Sigmoid colon (tissue), 4 donors: ENCODE measurements at regions not wholly inside any gene's neighbourhood (a gene's known extent, or its start where the extent isn't known, plus 50 kb on each side); places are given as distances from the start of the nearest gene placed in this dataset.

Source experiments
- EP300 ChIP-seq, 4 donors: sonication (generic); formaldehyde crosslinking; IDR thresholded peaks; one replicate each; pipeline ENCODE4 v1.6.1; 2017; ENCODE audit warnings: antibody characterized with exemption in 4 of 4
- POLR2A ChIP-seq, 2 donors: fragments of 450-650 bp; IDR thresholded peaks; one replicate each; pipeline ENCODE4 v1.6.1; 2016; ENCODE audit warnings: antibody characterized with exemption in 2 of 2, mild to moderate bottlenecking in 2 of 2, moderate library complexity in 2 of 2
- POLR2AphosphoS5 ChIP-seq, 4 donors: sonication (generic); formaldehyde crosslinking; IDR thresholded peaks; one replicate each; pipeline ENCODE4 v1.6.1; 2017; ENCODE audit warnings: antibody characterized with exemption in 4 of 4
- TF ChIP-seq, protein P1 (sequence below), 4 experiments: fragments of 450-650 bp in 3 of 4; fragments of 200-600 bp in 1 of 4; IDR thresholded peaks; one replicate each; pipeline ENCODE4 v1.5.1; 2016 to 2019; ENCODE audit warnings: antibody characterized with exemption in 4 of 4, mild to moderate bottlenecking in 3 of 4, moderate library complexity in 2 of 4

DNA sequence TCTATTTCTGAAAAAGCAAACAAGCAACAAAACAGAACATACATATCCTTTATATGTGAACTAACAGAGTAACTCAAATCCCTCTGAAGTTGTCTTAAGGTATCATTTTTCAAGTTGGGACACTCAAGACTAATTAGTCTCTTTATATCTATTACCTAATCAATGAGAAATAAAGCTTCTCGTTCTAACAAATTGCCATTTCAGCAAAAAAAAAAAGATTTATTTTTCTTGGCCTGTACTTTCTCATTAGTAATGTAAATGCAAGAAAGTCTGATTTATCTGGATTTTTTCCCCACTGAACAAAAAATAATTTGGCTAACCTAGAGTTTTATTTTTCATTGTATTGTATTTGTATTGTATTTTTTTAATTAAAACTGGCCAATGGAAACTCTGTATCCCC is 176.1 kb upstream of the NOL4 start:
- TF ChIP-seq EP300 (IDR thresholded peaks at IDR 0.05) (no peak), POLR2A (IDR thresholded peaks at IDR 0.05) (no peak), POLR2AphosphoS5 (IDR thresholded peaks at IDR 0.05) (no peak)
- TF ChIP-seq, protein P1, sequence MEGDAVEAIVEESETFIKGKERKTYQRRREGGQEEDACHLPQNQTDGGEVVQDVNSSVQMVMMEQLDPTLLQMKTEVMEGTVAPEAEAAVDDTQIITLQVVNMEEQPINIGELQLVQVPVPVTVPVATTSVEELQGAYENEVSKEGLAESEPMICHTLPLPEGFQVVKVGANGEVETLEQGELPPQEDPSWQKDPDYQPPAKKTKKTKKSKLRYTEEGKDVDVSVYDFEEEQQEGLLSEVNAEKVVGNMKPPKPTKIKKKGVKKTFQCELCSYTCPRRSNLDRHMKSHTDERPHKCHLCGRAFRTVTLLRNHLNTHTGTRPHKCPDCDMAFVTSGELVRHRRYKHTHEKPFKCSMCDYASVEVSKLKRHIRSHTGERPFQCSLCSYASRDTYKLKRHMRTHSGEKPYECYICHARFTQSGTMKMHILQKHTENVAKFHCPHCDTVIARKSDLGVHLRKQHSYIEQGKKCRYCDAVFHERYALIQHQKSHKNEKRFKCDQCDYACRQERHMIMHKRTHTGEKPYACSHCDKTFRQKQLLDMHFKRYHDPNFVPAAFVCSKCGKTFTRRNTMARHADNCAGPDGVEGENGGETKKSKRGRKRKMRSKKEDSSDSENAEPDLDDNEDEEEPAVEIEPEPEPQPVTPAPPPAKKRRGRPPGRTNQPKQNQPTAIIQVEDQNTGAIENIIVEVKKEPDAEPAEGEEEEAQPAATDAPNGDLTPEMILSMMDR (IDR thresholded peaks at IDR 0.05): no peak
